H1 (cell line): ENCODE measurements at regions not wholly inside any gene's neighbourhood (a gene's known extent, or its start where the extent isn't known, plus 50 kb on each side); places are given as distances from the start of the nearest gene placed in this dataset.

Source experiments
- CTCF ChIA-PET: fragments of 300-600 bp; sonication (Branson Sonifier 250); formaldehyde crosslinking; loops from one replicate; lab custom pipeline; 2021; ENCODE audit not compliant: partially characterized antibody; lab: Charles Lee
- POLR2A ChIA-PET: fragments of 300-600 bp; sonication (Branson Sonifier 250); formaldehyde crosslinking; loops from one replicate; lab custom pipeline; 2021; ENCODE audit warnings: inconsistent platforms; ENCODE audit not compliant: partially characterized antibody; lab: Charles Lee
- DNase-seq, 2 experiments: peaks; one replicate each; pipeline versions ENCODE4 v3.0.0 to v3.0.0-alpha.2; 2010 to 2022; ENCODE audit warnings: low spot score in 2 of 2, low read depth in 1 of 2, mixed read lengths in 1 of 2
- FAIRE-seq: peaks from 2 replicates; lab custom pipeline; 2011; peaks lifted over from hg19 to GRCh38; lab: Jason Lieb, UNC
- H2AFZ ChIP-seq: 2 replicates; pipeline ENCODE4 v1.8.1; 2012; ENCODE audit warnings: low read length, inconsistent platforms
- H2AK5ac ChIP-seq: 2 replicates; pipeline ENCODE4 v1.6.1; 2013; ENCODE audit warnings: low read depth, low read length
- H2BK120ac ChIP-seq: replicated peaks from 2 replicates; pipeline ENCODE3; 2013; ENCODE audit warnings: low read depth, low read length, inconsistent platforms
- H2BK12ac ChIP-seq: 2 replicates; pipeline ENCODE4 v1.6.1; 2013; ENCODE audit warnings: low read depth, low read length
- H2BK15ac ChIP-seq: 2 replicates; pipeline ENCODE4 v1.6.1; 2013; ENCODE audit warnings: low read length
- H2BK20ac ChIP-seq: 2 replicates; pipeline ENCODE4 v1.6.1; 2013; ENCODE audit warnings: low read length
- H2BK5ac ChIP-seq: 2 replicates; pipeline ENCODE4 v1.6.1; 2013; ENCODE audit warnings: low read depth, low read length
- H3K14ac ChIP-seq: 2 replicates; pipeline ENCODE4 v1.6.1; 2013; ENCODE audit warnings: inconsistent platforms; ENCODE audit not compliant: insufficient read length
- H3K18ac ChIP-seq: 2 replicates; pipeline ENCODE4 v1.6.1; 2013; ENCODE audit warnings: low read length; ENCODE audit errors: extremely low read depth
- H3K23ac ChIP-seq: 2 replicates; pipeline ENCODE4 v1.6.1; 2013; ENCODE audit warnings: inconsistent platforms; ENCODE audit not compliant: insufficient read length
- H3K23me2 ChIP-seq: 2 replicates; pipeline ENCODE4 v1.6.1; 2013; ENCODE audit warnings: low read depth, low read length
- H3K27ac ChIP-seq: 2 replicates; pipeline ENCODE4 v1.6.1; 2011; ENCODE audit warnings: low read depth, low read length, inconsistent platforms
- H3K27me3 ChIP-seq, 4 experiments: replicated peaks in 1 of 4; 1 replicate in 1 of 4; 2 replicates in 3 of 4; pipeline versions ENCODE4 v1.6.1 to v1.8.1; 2011 to 2013; ENCODE audit warnings: low read length in 3 of 4, mild to moderate bottlenecking in 3 of 4, inconsistent platforms in 2 of 4, mixed read lengths in 2 of 4, moderate library complexity in 1 of 4; ENCODE audit not compliant: control insufficient read depth in 3 of 4, insufficient read depth in 3 of 4; ENCODE audit errors: extremely low read depth in 1 of 4
- H3K36me3 ChIP-seq, 4 experiments: 2 replicates each; pipeline versions ENCODE4 v1.6.1 to v1.8.1; 2011 to 2013; ENCODE audit warnings: mild to moderate bottlenecking in 4 of 4, low read length in 3 of 4, moderate library complexity in 2 of 4, control low read depth in 1 of 4, inconsistent platforms in 1 of 4; ENCODE audit not compliant: insufficient read depth in 4 of 4, control insufficient read depth in 2 of 4
- H3K4ac ChIP-seq: replicated peaks from 2 replicates; pipeline ENCODE3; 2013; ENCODE audit warnings: low read length, low read depth, mixed read lengths, inconsistent platforms; ENCODE audit not compliant: insufficient read length
- H3K4me1 ChIP-seq, 4 experiments: replicated peaks in 1 of 4; 1 replicate in 1 of 4; 2 replicates in 3 of 4; pipeline versions ENCODE4 v1.6.1 to v1.8.1; 2011 to 2013; ENCODE audit warnings: low read length in 3 of 4, inconsistent platforms in 2 of 4, mixed read lengths in 1 of 4; ENCODE audit not compliant: insufficient read depth in 4 of 4, control insufficient read depth in 3 of 4
- H3K4me2 ChIP-seq, 2 experiments: 2 replicates each; pipeline versions ENCODE4 v1.6.1 to v1.8.1; 2011 to 2013; ENCODE audit warnings: low read depth in 2 of 2, low read length in 2 of 2, control low read depth in 1 of 2, inconsistent platforms in 1 of 2, mild to moderate bottlenecking in 1 of 2; ENCODE audit not compliant: insufficient read depth in 1 of 2
- H3K4me3 ChIP-seq, 4 experiments: fragments of 200-600, 300-600 bp in 1 of 4; sonication (generic), shearing (Covaris generic), sonication (Bioruptor Twin) in 1 of 4; 2 replicates each; pipeline versions ENCODE4 v1.5.1 to v1.8.1; 2011 to 2016; ENCODE audit warnings: low read length in 4 of 4, low read depth in 3 of 4, control low read depth in 2 of 4, inconsistent platforms in 2 of 4, mild to moderate bottlenecking in 2 of 4, mixed read lengths in 1 of 4, moderate library complexity in 1 of 4; ENCODE audit not compliant: insufficient read depth in 2 of 4; ENCODE audit errors: extremely low read depth in 1 of 4
- H3K56ac ChIP-seq: replicated peaks from 2 replicates; pipeline ENCODE3; 2013; ENCODE audit warnings: low read depth, mild to moderate bottlenecking, mixed read lengths, low read length, inconsistent platforms; ENCODE audit not compliant: insufficient read length
- H3K79me1 ChIP-seq: 2 replicates; pipeline ENCODE4 v1.6.1; 2013; ENCODE audit warnings: low read depth, low read length, control low read depth
- H3K79me2 ChIP-seq, 2 experiments: 2 replicates each; pipeline versions ENCODE4 v1.6.1 to v1.8.1; 2012 to 2013; ENCODE audit warnings: low read length in 2 of 2, mild to moderate bottlenecking in 2 of 2, inconsistent platforms in 1 of 2; ENCODE audit not compliant: insufficient read depth in 2 of 2, control insufficient read depth in 1 of 2
- H3K9ac ChIP-seq, 4 experiments: replicated peaks in 1 of 4; 1 replicate in 1 of 4; 2 replicates in 3 of 4; pipeline versions ENCODE4 v1.6.1 to v1.8.1; 2011 to 2013; ENCODE audit warnings: low read depth in 3 of 4, low read length in 3 of 4, control low read depth in 2 of 4, mild to moderate bottlenecking in 2 of 4, moderate library complexity in 2 of 4, inconsistent platforms in 1 of 4; ENCODE audit errors: extremely low read depth in 1 of 4
- H3K9me3 ChIP-seq, 2 experiments: 2 replicates each; pipeline versions ENCODE4 v1.6.1 to v1.8.1; 2012 to 2013; ENCODE audit warnings: mild to moderate bottlenecking in 2 of 2, moderate library complexity in 2 of 2, control low read depth in 1 of 2, inconsistent platforms in 1 of 2, low read depth in 1 of 2, low read length in 1 of 2, mixed read lengths in 1 of 2; ENCODE audit not compliant: insufficient read depth in 2 of 2
- H4K20me1 ChIP-seq, 2 experiments: replicated peaks in 1 of 2; 2 replicates each; pipeline versions ENCODE3 to v1.8.1; 2011 to 2013; ENCODE audit warnings: inconsistent platforms in 2 of 2, low read length in 2 of 2, mild to moderate bottlenecking in 1 of 2; ENCODE audit not compliant: insufficient read depth in 2 of 2, control insufficient read depth in 1 of 2
- H4K5ac ChIP-seq: 2 replicates; pipeline ENCODE4 v1.6.1; 2013; ENCODE audit warnings: low read length, low read depth, mixed read lengths, inconsistent platforms; ENCODE audit not compliant: insufficient read length
- H4K8ac ChIP-seq: 2 replicates; pipeline ENCODE4 v1.8.0; 2013; ENCODE audit warnings: mild to moderate bottlenecking, moderate library complexity, low read length, inconsistent platforms; ENCODE audit not compliant: insufficient read depth; ENCODE audit errors: extremely low read depth
- H4K91ac ChIP-seq: replicated peaks from 2 replicates; pipeline ENCODE3; 2013; ENCODE audit warnings: low read length, mixed read lengths, inconsistent platforms; ENCODE audit not compliant: insufficient read length
- CREB1 ChIP-seq: IDR thresholded peaks from 2 replicates; pipeline ENCODE4 v1.6.1; 2012; ENCODE audit warnings: inconsistent platforms
- GTF2F1 ChIP-seq: IDR thresholded peaks from 2 replicates; pipeline ENCODE4 v1.6.1; 2012; ENCODE audit warnings: low read depth, low read length, improper control_type of control experiment, borderline replicate concordance
- NRF1 ChIP-seq: IDR thresholded peaks from 2 replicates; pipeline ENCODE4 v1.6.1; 2011; ENCODE audit warnings: mild to moderate bottlenecking, low read depth, low read length, improper control_type of control experiment
- PHF8 ChIP-seq: fragments of 200-600 bp; sonication (generic); conservative IDR thresholded peaks from 2 replicates; pipeline ENCODE4 v1.7.1; 2012; ENCODE audit warnings: low read depth, mild to moderate bottlenecking, inconsistent platforms, low read length, moderate library complexity
- RFX5 ChIP-seq: IDR thresholded peaks from 2 replicates; pipeline ENCODE4 v1.6.1; 2011; ENCODE audit warnings: low read depth, low read length, improper control_type of control experiment, borderline replicate concordance
- WGBS, 2 experiments: shearing (Covaris generic) in 1 of 2; methylation state at CpG; one replicate each; pipeline versions ENCODE4 v1.1.6 to v1.1.7; 2013 to 2015; ENCODE audit warnings: low lambda C conversion rate in 2 of 2, mixed read lengths in 2 of 2, inconsistent platforms in 1 of 2, low coverage in 1 of 2, missing lambda C conversion rate in 1 of 2; ENCODE audit not compliant: insufficient replicate concordance in 2 of 2, insufficient coverage in 1 of 2, insufficient read length in 1 of 2; ENCODE audit errors: extremely low coverage in 1 of 2, missing lambda C conversion rate in 1 of 2; 5-methylcytosine and 5-hydroxymethylcytosine counted together
- TF ChIP-seq, protein P1 (sequence below): IDR thresholded peaks from 2 replicates; pipeline ENCODE4 v1.6.1; 2011; ENCODE audit warnings: low read length, improper control_type of control experiment

DNA sequence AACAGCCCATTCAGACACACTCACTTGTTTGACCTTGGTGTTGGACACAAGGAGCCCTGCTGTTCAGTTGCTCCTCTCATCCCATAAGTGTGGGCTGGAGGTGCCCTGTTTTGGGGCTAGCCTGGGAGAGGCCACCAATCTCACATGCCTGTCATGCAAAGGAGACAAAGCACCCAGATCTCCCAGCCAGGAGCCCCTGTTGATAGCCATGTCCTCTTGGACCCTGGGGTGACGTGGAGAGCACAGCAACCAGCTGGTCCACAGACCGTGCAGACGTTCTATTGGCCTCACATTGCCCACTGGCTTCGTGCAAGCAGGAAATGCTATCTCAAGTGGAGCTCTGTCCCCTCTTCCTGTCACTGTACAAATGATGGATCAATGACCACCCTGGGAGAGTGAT, 240.8 kb downstream of the RPS24 start:
- Histone ChIP-seq H2AFZ (no peak overlapping the region), H3K27ac (no peak overlapping the region), H3K56ac (no peak overlapping the region), H3K4ac (no peak overlapping the region), H3K4me1 (peaks cover 0 to 2% (median 0%) of the 10 kb centered on the region in 4 experiments; a peak in 2 of 7 replicates), H4K5ac (no peak overlapping the region), H2BK15ac (no peak overlapping the region), H3K18ac (no peak overlapping the region), H3K4me2 (peak overlapping the region in 1 of 2 experiments; percentile 12; a peak in 1 of 4 replicates), H4K91ac (no peak overlapping the region), H2BK120ac (no peak overlapping the region), H3K9ac (no peak overlapping the region), H3K36me3 (no peaks in the 10 kb centered on the region), H3K9me3 (peaks cover 0 to 5% of the 10 kb centered on the region in 2 experiments; a peak in 1 of 4 replicates), H3K23me2 (no peaks in the 10 kb centered on the region), H3K14ac (no peak overlapping the region), H3K4me3 (no peak overlapping the region), H2BK20ac (no peak overlapping the region), H4K20me1 (no peaks in the 10 kb centered on the region), H2BK5ac (no peak overlapping the region), H2AK5ac (no peak overlapping the region), H3K79me2 (no peaks in the 10 kb centered on the region), H2BK12ac (no peak overlapping the region), H3K23ac (no peak overlapping the region), H4K8ac (no peak overlapping the region), H3K79me1 (no peaks in the 10 kb centered on the region), H3K27me3 (no peaks in the 10 kb centered on the region)
- TF ChIP-seq PHF8 (no peak), CREB1 (no peak), GTF2F1 (no peak), NRF1 (no peak), RFX5 (no peak)
- TF ChIP-seq, protein P1, sequence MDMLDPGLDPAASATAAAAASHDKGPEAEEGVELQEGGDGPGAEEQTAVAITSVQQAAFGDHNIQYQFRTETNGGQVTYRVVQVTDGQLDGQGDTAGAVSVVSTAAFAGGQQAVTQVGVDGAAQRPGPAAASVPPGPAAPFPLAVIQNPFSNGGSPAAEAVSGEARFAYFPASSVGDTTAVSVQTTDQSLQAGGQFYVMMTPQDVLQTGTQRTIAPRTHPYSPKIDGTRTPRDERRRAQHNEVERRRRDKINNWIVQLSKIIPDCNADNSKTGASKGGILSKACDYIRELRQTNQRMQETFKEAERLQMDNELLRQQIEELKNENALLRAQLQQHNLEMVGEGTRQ, result no peak
- DNase-seq (no peak), FAIRE-seq (no peak)
- ChIA-PET CTCF (interaction anchor here (0.6 to 2.0 kb wide), 10 partner anchors 10 to 227 kb away, joined by 3 to 10 read pairs (median 3); no protein-coding TSS in a partner anchor), POLR2A (interaction anchor here (1.0 kb wide), 1 partner anchor 9 kb away, joined by 4 read pairs; no protein-coding TSS in a partner anchor)
- 84% methylated on average over 4 of the region's 4 CpGs; no CpG with 5 or more reads in 1 of the 2 experiments for WGBS, 2 experiments
